Prostate gland (tissue), 2 donors: ENCODE measurements at regions not wholly inside any gene's neighbourhood (a gene's known extent, or its start where the extent isn't known, plus 50 kb on each side); places are given as distances from the start of the nearest gene placed in this dataset.

Experiments used
- DNase-seq: peaks from one replicate; pipeline ENCODE4 v3.0.0-alpha.2; 2019; ENCODE audit warnings: low spot score
- H3K27ac ChIP-seq, 2 donors: fragments of 200-600 bp; sonication (generic); 2 replicates each; pipeline ENCODE4 v1.5.1; 2017 to 2019
- H3K27me3 ChIP-seq: fragments of 200-600 bp; sonication (generic); replicated peaks from 2 replicates; pipeline ENCODE4 v1.5.1; 2019; ENCODE audit not compliant: insufficient read depth
- H3K36me3 ChIP-seq, 2 donors: fragments of 200-600 bp; sonication (generic); 1 replicate in 1 of 2; 2 replicates in 1 of 2; pipeline versions ENCODE4 v1.5.1 to v1.8.1; 2017 to 2019
- H3K4me1 ChIP-seq: fragments of 200-600 bp; sonication (generic); replicated peaks from 2 replicates; pipeline ENCODE4 v1.5.1; 2019
- H3K4me3 ChIP-seq, 2 donors: fragments of 200-600 bp; sonication (generic); 2 replicates each; pipeline ENCODE4 v1.5.1; 2017 to 2019
- H3K9me3 ChIP-seq: fragments of 200-600 bp; sonication (generic); 2 replicates; pipeline ENCODE4 v1.5.1; 2017
- POLR2A ChIP-seq: fragments of 450-650 bp; IDR thresholded peaks from one replicate; pipeline ENCODE4 v1.6.1; 2016; ENCODE audit warnings: antibody characterized with exemption, mild to moderate bottlenecking
- POLR2AphosphoS5 ChIP-seq: sonication (generic); formaldehyde crosslinking; IDR thresholded peaks from one replicate; pipeline ENCODE4 v1.6.1; 2017; ENCODE audit warnings: antibody characterized with exemption
- WGBS: methylation state at CpG from one replicate; pipeline ENCODE4 v1.1.5; 2018; 5-methylcytosine and 5-hydroxymethylcytosine counted together
- intact Hi-C: fragments of 100-400 bp; cut with DNase I; formaldehyde crosslinking; loops from one replicate; pipeline ENCODE4 v1.14.2; 2022
- TF ChIP-seq, protein P1 (sequence below), 4 experiments: fragments of 200-600 bp in 2 of 4; fragments of 450-650 bp in 2 of 4; sonication (generic) in 2 of 4; IDR thresholded peaks; 1 replicate in 3 of 4; 2 replicates in 1 of 4; pipeline ENCODE4 v1.5.1; 2016 to 2019; ENCODE audit warnings: antibody characterized with exemption in 4 of 4, mild to moderate bottlenecking in 2 of 4, moderate library complexity in 2 of 4

DNA sequence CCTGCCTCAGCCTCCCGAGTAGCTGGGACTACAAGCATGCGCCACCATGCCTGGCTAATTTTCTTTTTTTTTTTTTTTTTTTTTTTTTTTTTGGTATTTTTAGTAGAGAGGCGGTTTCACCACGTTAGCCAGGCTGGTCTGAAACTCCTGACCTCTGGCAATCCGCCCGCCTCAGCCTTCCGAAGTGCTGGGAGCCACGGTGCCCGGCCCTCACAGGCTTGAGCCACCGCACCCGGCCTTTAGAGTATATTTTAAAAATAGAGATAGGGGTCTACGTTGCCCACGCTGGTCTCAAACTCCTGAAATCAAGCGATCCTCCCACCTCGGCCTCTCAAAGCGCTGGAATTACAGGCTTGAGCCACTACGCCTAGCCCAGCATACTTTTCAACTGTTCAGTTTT is 93.4 kb upstream of the CHD2 start:
- Histone ChIP-seq H3K4me1 (no peaks in the 10 kb centered on the region), H3K36me3 (no peaks in the 10 kb centered on the region), H3K9me3 (no peaks in the 10 kb centered on the region), H3K27me3 (no peaks in the 10 kb centered on the region), H3K27ac (no peak overlapping the region), H3K4me3 (no peak overlapping the region)
- intact Hi-C loops, result loop anchor here (5.0 to 10.0 kb wide), 3 partner anchors 96 to 221 kb away; partner anchors contain the start of gene CHD2
- no peak for DNase-seq
- 89% methylated on average over 17 of the region's 17 CpGs for WGBS
- TF ChIP-seq POLR2AphosphoS5 (no peak), POLR2A (no peak)
- TF ChIP-seq, protein P1, sequence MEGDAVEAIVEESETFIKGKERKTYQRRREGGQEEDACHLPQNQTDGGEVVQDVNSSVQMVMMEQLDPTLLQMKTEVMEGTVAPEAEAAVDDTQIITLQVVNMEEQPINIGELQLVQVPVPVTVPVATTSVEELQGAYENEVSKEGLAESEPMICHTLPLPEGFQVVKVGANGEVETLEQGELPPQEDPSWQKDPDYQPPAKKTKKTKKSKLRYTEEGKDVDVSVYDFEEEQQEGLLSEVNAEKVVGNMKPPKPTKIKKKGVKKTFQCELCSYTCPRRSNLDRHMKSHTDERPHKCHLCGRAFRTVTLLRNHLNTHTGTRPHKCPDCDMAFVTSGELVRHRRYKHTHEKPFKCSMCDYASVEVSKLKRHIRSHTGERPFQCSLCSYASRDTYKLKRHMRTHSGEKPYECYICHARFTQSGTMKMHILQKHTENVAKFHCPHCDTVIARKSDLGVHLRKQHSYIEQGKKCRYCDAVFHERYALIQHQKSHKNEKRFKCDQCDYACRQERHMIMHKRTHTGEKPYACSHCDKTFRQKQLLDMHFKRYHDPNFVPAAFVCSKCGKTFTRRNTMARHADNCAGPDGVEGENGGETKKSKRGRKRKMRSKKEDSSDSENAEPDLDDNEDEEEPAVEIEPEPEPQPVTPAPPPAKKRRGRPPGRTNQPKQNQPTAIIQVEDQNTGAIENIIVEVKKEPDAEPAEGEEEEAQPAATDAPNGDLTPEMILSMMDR (IDR thresholded peaks at IDR 0.05), result no peak

DNA sequence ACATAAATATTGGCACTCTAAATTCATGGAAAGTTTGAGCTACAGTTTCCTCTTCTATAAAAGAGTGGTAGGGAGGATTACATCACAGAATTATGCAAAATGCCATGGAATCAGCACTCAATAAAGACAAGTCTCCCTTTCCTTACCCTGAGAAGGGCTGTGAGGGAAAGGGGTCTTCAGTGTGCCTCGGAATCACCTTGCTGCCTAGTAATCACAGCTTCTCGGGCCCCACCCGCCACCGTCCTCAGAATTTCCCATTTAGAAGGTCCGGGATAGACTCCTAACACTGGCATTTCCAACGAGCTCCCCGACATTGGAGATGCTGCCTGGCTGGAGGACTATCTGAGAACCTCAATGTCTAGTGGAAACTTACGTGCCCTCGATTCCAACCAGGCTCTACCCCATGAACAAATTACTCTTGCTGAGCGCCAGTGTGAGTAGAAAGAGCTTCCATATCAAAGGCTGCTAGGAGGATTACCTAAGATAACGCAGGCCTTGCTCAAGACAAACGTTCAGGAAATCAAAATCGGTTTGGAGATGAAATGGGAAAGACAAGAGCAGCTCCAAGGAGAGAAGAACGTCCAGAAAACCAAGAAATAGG is 92.1 kb upstream of the CHD2 start:
- Histone ChIP-seq H3K9me3 (no peaks in the 10 kb centered on the region), H3K27me3 (no peaks in the 10 kb centered on the region), H3K4me3 (peak overlapping the region; percentile 30 to 48), H3K27ac (peak overlapping the region; percentile 98 to 99), H3K36me3 (no peaks in the 10 kb centered on the region), H3K4me1 (no peaks in the 10 kb centered on the region)
- intact Hi-C loops, result loop anchor here (2.0 to 10.0 kb wide), 4 partner anchors 25 to 219 kb away; partner anchors contain the start of gene CHD2
- DNase-seq, result no peak
- WGBS, result 74% methylated on average over 14 of the region's 14 CpGs
- TF ChIP-seq POLR2AphosphoS5 (no peak), POLR2A (no peak)
- TF ChIP-seq, protein P1 (IDR thresholded peaks at IDR 0.05), result no peak

DNA sequence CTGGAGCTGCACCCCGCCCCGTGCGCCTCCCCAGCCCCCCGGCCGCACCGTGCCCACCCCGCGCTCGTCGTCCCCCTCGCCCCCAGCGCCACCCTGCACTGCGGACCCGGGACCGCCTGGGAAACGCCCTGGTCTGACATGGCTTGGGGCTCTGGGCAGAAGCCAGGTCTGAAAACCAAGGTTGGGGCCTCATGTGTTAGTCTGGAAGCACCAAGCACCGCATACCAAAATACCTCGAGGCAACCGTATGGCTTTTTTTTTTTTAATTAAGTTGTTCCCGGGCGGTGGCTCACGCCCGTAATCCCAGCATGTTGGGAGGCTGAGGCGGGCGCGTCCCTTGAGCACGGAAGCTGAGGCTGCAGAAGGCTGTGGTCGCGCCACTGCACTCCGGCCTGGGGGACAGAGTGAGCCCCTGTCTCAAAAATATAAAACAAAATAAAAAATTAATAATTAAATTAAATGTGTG is 91.5 kb upstream of the CHD2 start:
- TF ChIP-seq, protein P1 (IDR thresholded peaks at IDR 0.05), result no peak
- TF ChIP-seq POLR2AphosphoS5 (no peak), POLR2A (no peak)
- H3K9me3 ChIP-seq, result no peaks in the 10 kb centered on the region
- peak overlapping the region; percentile 30 to 48 for H3K4me3 ChIP-seq
- WGBS, result 18% methylated on average over 30 of the region's 30 CpGs
- intact Hi-C loops, result loop anchor here (1.0 to 10.0 kb wide), 6 partner anchors 24 to 219 kb away; partner anchors contain the start of gene CHD2
- DNase-seq, result no peak
- H3K36me3 ChIP-seq, result no peaks in the 10 kb centered on the region
- H3K4me1 ChIP-seq, result no peaks in the 10 kb centered on the region
- H3K27me3 ChIP-seq, result no peaks in the 10 kb centered on the region
- peak overlapping the region; percentile 98 to 99 for H3K27ac ChIP-seq

DNA sequence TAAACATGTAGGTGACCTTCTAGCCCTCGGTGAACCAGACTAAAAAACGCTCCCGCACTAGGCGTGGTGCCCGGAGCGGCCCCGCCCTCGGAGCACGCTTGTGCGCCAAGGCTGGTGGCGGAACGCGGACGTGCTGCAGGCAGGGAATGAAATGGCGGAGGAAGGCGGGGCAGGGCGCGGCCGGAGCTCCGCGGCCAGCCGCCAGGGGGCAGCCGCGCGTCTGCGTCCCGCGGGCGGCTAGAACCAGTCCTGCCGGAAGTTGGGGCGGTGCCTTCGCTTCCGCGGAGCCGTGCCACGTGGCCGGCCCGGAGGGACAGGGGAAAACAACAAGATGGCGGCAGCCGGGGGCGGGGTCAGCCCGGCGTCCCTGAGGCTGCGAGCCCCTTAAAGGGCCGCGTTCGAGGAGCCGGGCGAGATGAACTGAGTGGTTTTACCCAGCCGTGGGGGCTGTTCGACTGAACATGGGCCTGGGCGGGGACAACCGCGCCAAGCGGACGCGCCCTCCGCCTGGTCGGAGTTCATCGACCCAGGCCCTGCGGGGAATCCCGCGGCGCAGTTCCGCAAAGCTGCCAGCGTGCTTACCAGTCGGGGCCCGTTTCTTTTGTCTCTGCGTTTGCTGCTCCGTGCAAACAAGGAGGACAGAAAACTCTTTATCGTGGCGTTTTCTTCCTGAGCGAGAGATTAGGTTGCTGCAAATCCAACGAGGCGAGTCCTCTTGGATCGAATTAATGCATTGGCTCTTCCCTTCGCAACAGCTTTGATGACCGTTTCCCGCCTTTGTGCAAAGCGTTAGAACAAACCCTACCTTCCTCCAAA is 90.9 kb upstream of the CHD2 start:
- H3K36me3 ChIP-seq, result no peaks in the 10 kb centered on the region
- TF ChIP-seq, protein P1 (IDR thresholded peaks at IDR 0.05), result peak; percentile 98 to 100 (median 100)
- TF ChIP-seq POLR2A (peak; percentile 68), POLR2AphosphoS5 (peak; percentile 91)
- no peaks in the 10 kb centered on the region for H3K27me3 ChIP-seq
- H3K4me1 ChIP-seq, result no peaks in the 10 kb centered on the region
- peak overlapping the region; percentile 34 to 48 for H3K4me3 ChIP-seq
- no peaks in the 10 kb centered on the region for H3K9me3 ChIP-seq
- peak; percentile 93 for DNase-seq
- WGBS, result under 1% methylated on average over 80 of the region's 80 CpGs
- intact Hi-C loops, result loop anchor here (1.0 to 10.0 kb wide), 6 partner anchors 24 to 218 kb away; partner anchors contain the start of gene CHD2
- H3K27ac ChIP-seq, result peak overlapping the region; percentile 98 to 99
